Upper lobe of left lung (tissue), 4 donors: ENCODE measurements at regions not wholly inside any gene's neighbourhood (a gene's known extent, or its start where the extent isn't known, plus 50 kb on each side); places are given as distances from the start of the nearest gene placed in this dataset.

Source experiments
- EP300 ChIP-seq, 4 donors: sonication (generic); formaldehyde crosslinking; IDR thresholded peaks; one replicate each; pipeline ENCODE4 v1.5.1; 2017; ENCODE audit warnings: antibody characterized with exemption in 4 of 4, control low read depth in 2 of 4
- POLR2A ChIP-seq, 4 donors: fragments of 450-650 bp; IDR thresholded peaks; one replicate each; pipeline ENCODE4 v1.5.1; 2016 to 2017; ENCODE audit warnings: antibody characterized with exemption in 4 of 4, mild to moderate bottlenecking in 2 of 4
- TF ChIP-seq, protein P1 (sequence below), 6 experiments: fragments of 450-650 bp in 4 of 6; fragments of 200-600 bp in 2 of 6; sonication (generic) in 2 of 6; IDR thresholded peaks; one replicate each; pipeline ENCODE4 v1.5.1; 2016 to 2019; ENCODE audit warnings: antibody characterized with exemption in 6 of 6

DNA sequence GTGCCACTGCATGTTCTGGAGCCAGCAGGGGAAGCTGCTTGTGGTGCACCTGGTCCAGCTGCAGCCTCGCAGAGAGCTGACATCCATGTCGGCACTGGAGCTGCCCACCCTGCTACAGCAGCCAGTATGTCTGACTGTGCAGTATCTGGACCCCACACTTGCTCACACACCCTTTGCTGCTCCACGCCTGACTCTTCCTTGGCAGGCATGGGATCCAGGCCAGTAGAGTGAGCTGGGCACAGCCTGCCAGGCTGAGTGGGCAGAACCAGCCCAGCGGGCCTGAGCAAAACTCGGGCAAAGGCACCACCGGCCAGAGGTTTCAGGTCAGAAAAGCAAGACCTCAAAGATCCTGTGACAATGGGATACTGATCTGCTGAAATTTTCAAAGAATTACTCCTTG, 690.1 kb downstream of the STPG2 start:
- TF ChIP-seq, protein P1, sequence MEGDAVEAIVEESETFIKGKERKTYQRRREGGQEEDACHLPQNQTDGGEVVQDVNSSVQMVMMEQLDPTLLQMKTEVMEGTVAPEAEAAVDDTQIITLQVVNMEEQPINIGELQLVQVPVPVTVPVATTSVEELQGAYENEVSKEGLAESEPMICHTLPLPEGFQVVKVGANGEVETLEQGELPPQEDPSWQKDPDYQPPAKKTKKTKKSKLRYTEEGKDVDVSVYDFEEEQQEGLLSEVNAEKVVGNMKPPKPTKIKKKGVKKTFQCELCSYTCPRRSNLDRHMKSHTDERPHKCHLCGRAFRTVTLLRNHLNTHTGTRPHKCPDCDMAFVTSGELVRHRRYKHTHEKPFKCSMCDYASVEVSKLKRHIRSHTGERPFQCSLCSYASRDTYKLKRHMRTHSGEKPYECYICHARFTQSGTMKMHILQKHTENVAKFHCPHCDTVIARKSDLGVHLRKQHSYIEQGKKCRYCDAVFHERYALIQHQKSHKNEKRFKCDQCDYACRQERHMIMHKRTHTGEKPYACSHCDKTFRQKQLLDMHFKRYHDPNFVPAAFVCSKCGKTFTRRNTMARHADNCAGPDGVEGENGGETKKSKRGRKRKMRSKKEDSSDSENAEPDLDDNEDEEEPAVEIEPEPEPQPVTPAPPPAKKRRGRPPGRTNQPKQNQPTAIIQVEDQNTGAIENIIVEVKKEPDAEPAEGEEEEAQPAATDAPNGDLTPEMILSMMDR (IDR thresholded peaks at IDR 0.05), result no peak
- TF ChIP-seq POLR2A (IDR thresholded peaks at IDR 0.05) (no peak), EP300 (IDR thresholded peaks at IDR 0.05) (no peak)
